H9 (cell line): ENCODE measurements at regions not wholly inside any gene's neighbourhood (a gene's known extent, or its start where the extent isn't known, plus 50 kb on each side); places are given as distances from the start of the nearest gene placed in this dataset.

ENCODE experiments used
- DNase-seq: peaks from one replicate; pipeline ENCODE4 v3.0.0-alpha.2; 2017
- H2AFZ ChIP-seq: one replicate; pipeline ENCODE4 v1.6.1; 2013; ENCODE audit warnings: mild to moderate bottlenecking, low read length, control low read depth, moderate library complexity
- H2AK5ac ChIP-seq: 2 replicates; pipeline ENCODE4 v1.6.1; 2013; ENCODE audit warnings: low read length, control low read depth, mixed read lengths; ENCODE audit not compliant: insufficient read length
- H2BK120ac ChIP-seq: one replicate; pipeline ENCODE4 v1.6.1; 2013; ENCODE audit warnings: low read depth, mild to moderate bottlenecking, low read length, control low read depth, inconsistent platforms; ENCODE audit not compliant: poor library complexity, severe bottlenecking
- H2BK12ac ChIP-seq: 2 replicates; pipeline ENCODE4 v1.6.1; 2013; ENCODE audit warnings: low read length, control low read depth, mixed read lengths, low read depth; ENCODE audit not compliant: insufficient read length
- H2BK15ac ChIP-seq: 2 replicates; pipeline ENCODE4 v1.6.1; 2013; ENCODE audit warnings: low read depth, low read length, control low read depth
- H2BK20ac ChIP-seq: one replicate; pipeline ENCODE4 v1.6.1; 2013; ENCODE audit warnings: low read depth, mild to moderate bottlenecking, low read length, control low read depth, inconsistent platforms; ENCODE audit not compliant: poor library complexity, severe bottlenecking
- H2BK5ac ChIP-seq: 2 replicates; pipeline ENCODE4 v1.6.1; 2013; ENCODE audit warnings: low read length, control low read depth, mixed read lengths; ENCODE audit not compliant: insufficient read length
- H3K14ac ChIP-seq: 2 replicates; pipeline ENCODE4 v1.6.1; 2013; ENCODE audit warnings: low read length, control low read depth; ENCODE audit not compliant: insufficient read depth
- H3K18ac ChIP-seq: 2 replicates; pipeline ENCODE4 v1.6.1; 2013; ENCODE audit warnings: low read depth, mild to moderate bottlenecking, mixed read lengths, low read length, control low read depth; ENCODE audit not compliant: insufficient read length
- H3K23ac ChIP-seq: 2 replicates; pipeline ENCODE4 v1.6.1; 2013; ENCODE audit warnings: low read length, control low read depth, mixed read lengths, low read depth; ENCODE audit not compliant: insufficient read length
- H3K23me2 ChIP-seq: 2 replicates; pipeline ENCODE4 v1.6.1; 2013; ENCODE audit warnings: low read depth, mild to moderate bottlenecking, mixed read lengths, low read length, control low read depth; ENCODE audit not compliant: insufficient read length, poor library complexity, severe bottlenecking
- H3K27ac ChIP-seq: 2 replicates; pipeline ENCODE4 v1.5.1; 2013; ENCODE audit warnings: low read length, control low read depth, mixed read lengths, low read depth; ENCODE audit not compliant: insufficient read length
- H3K27me3 ChIP-seq: 2 replicates; pipeline ENCODE4 v1.6.1; 2013; ENCODE audit warnings: low read length, control low read depth, inconsistent platforms; ENCODE audit not compliant: insufficient read depth
- H3K4ac ChIP-seq: 2 replicates; pipeline ENCODE4 v1.6.1; 2013; ENCODE audit warnings: low read depth, mild to moderate bottlenecking, control low read depth, inconsistent platforms, low read length, moderate library complexity
- H3K4me1 ChIP-seq: 2 replicates; pipeline ENCODE4 v1.6.1; 2013; ENCODE audit warnings: low read length, control low read depth, inconsistent platforms; ENCODE audit not compliant: insufficient read depth
- H3K4me2 ChIP-seq: 2 replicates; pipeline ENCODE4 v1.6.1; 2013; ENCODE audit warnings: low read length, control low read depth, mixed read lengths; ENCODE audit not compliant: insufficient read length, insufficient read depth
- H3K56ac ChIP-seq: 2 replicates; pipeline ENCODE4 v1.6.1; 2013; ENCODE audit warnings: low read depth, mild to moderate bottlenecking, mixed read lengths, low read length, control low read depth; ENCODE audit not compliant: insufficient read length
- H3K79me1 ChIP-seq: 2 replicates; pipeline ENCODE4 v1.6.1; 2013; ENCODE audit warnings: low read depth, mild to moderate bottlenecking, moderate library complexity, low read length, control low read depth, inconsistent platforms; ENCODE audit not compliant: insufficient read depth, poor library complexity, severe bottlenecking
- H3K79me2 ChIP-seq: 2 replicates; pipeline ENCODE4 v1.6.1; 2013; ENCODE audit warnings: low read length, control low read depth, inconsistent platforms; ENCODE audit not compliant: insufficient read depth
- H3K9ac ChIP-seq: 2 replicates; pipeline ENCODE4 v1.6.1; 2013; ENCODE audit warnings: low read length, control low read depth, mixed read lengths; ENCODE audit not compliant: insufficient read length; ENCODE audit errors: extremely low read depth
- H3K9me3 ChIP-seq: one replicate; pipeline ENCODE4 v1.6.1; 2013; ENCODE audit warnings: low read depth, low read length, inconsistent platforms; ENCODE audit not compliant: control insufficient read depth
- H3T11ph ChIP-seq: one replicate; pipeline ENCODE4 v1.6.1; 2013; ENCODE audit warnings: mild to moderate bottlenecking, low read length, control low read depth, inconsistent platforms
- H4K20me1 ChIP-seq: one replicate; pipeline ENCODE4 v1.6.1; 2013; ENCODE audit not compliant: control insufficient read depth, insufficient read length, insufficient read depth
- H4K5ac ChIP-seq: 2 replicates; pipeline ENCODE4 v1.6.1; 2013; ENCODE audit warnings: low read depth, mild to moderate bottlenecking, mixed read lengths, low read length, control low read depth; ENCODE audit not compliant: insufficient read length
- H4K8ac ChIP-seq: replicated peaks from 2 replicates; pipeline ENCODE4 v1.6.1; 2013; ENCODE audit warnings: low read length, control low read depth, mixed read lengths, low read depth; ENCODE audit not compliant: insufficient read length
- H4K91ac ChIP-seq: 2 replicates; pipeline ENCODE4 v1.6.1; 2013; ENCODE audit warnings: low read depth, mild to moderate bottlenecking, moderate library complexity, mixed read lengths, low read length, control low read depth; ENCODE audit not compliant: insufficient read length
- H3K27ac Mint-ChIP-seq, 3 experiments: 2 replicates in 2 of 3; 3 replicates in 1 of 3; pipeline ENCODE4 v1.8.0; 2020 to 2021; ENCODE audit warnings: mixed read lengths in 3 of 3, mild to moderate bottlenecking in 1 of 3, moderate library complexity in 1 of 3
- H3K27me3 Mint-ChIP-seq: 2 replicates; pipeline ENCODE4 v1.8.0; 2021; ENCODE audit warnings: low read depth, mild to moderate bottlenecking, moderate library complexity, mixed read lengths
- H3K36me3 Mint-ChIP-seq, 3 experiments: 2 replicates in 2 of 3; 3 replicates in 1 of 3; pipeline ENCODE4 v1.8.0; 2020 to 2021; ENCODE audit warnings: low read depth in 3 of 3, mixed read lengths in 3 of 3; ENCODE audit not compliant: insufficient read depth in 1 of 3
- H3K4me1 Mint-ChIP-seq, 2 experiments: 2 replicates each; pipeline ENCODE4 v1.8.0; 2020; ENCODE audit warnings: mixed read lengths in 2 of 2
- H3K4me3 Mint-ChIP-seq, 2 experiments: 2 replicates in 1 of 2; 3 replicates in 1 of 2; pipeline ENCODE4 v1.8.0; 2020 to 2021; ENCODE audit warnings: mild to moderate bottlenecking in 2 of 2, mixed read lengths in 2 of 2, moderate library complexity in 1 of 2
- H3K9me3 Mint-ChIP-seq, 2 experiments: 2 replicates in 1 of 2; 3 replicates in 1 of 2; pipeline ENCODE4 v1.8.0; 2020; ENCODE audit warnings: mild to moderate bottlenecking in 2 of 2, mixed read lengths in 2 of 2, moderate library complexity in 1 of 2
- CTCF ChIP-seq: fragments of 200-600 bp; sonication (generic); conservative IDR thresholded peaks from 3 replicates; pipeline ENCODE4 v1.8.0; 2021; ENCODE audit warnings: antibody characterized with exemption, mild to moderate bottlenecking

GRCh38 chr7:118758582-118758981 is 534.1 kb downstream of the ANKRD7 start:
- H3K36me3 Mint-ChIP-seq = peaks cover 5 to 10% (median 6%) of the 10 kb centered on the region in 3 experiments; a peak in 3 of 7 replicates
- Histone ChIP-seq H2BK20ac (no peak overlapping the region), H3K27ac (no peak overlapping the region), H2BK120ac (no peak overlapping the region), H2BK12ac (no peak overlapping the region), H3K9me3 (no peaks in the 10 kb centered on the region), H3K14ac (no peak overlapping the region), H3K4ac (no peak overlapping the region), H3K9ac (no peak overlapping the region), H2AFZ (no peak overlapping the region), H4K20me1 (no peaks in the 10 kb centered on the region), H4K8ac (no peak overlapping the region), H3K79me2 (no peaks in the 10 kb centered on the region), H4K91ac (no peak overlapping the region), H3K27me3 (no peaks in the 10 kb centered on the region), H4K5ac (no peak overlapping the region), H3K4me1 (no peaks in the 10 kb centered on the region), H3K79me1 (no peaks in the 10 kb centered on the region), H3K23ac (no peak overlapping the region), H3T11ph (no peak overlapping the region), H3K56ac (no peak overlapping the region), H2BK5ac (no peak overlapping the region), H2BK15ac (no peak overlapping the region), H2AK5ac (no peak overlapping the region), H3K4me2 (no peak overlapping the region), H3K23me2 (no peaks in the 10 kb centered on the region), H3K18ac (no peak overlapping the region)
- H3K27ac Mint-ChIP-seq = no peak overlapping the region; a peak in 1 of 7 replicates
- no peak overlapping the region for H3K4me3 Mint-ChIP-seq
- TF ChIP-seq CTCF = no peak
- no peaks in the 10 kb centered on the region; a peak in 1 of 4 replicates for H3K4me1 Mint-ChIP-seq
- H3K9me3 Mint-ChIP-seq = peaks cover 10 to 14% of the 10 kb centered on the region in 2 experiments; a peak in 4 of 5 replicates
- no peak for DNase-seq
- H3K27me3 Mint-ChIP-seq = no peaks in the 10 kb centered on the region
